ENCODE measurements at regions not wholly inside any gene's neighbourhood (a gene's known extent, or its start where the extent isn't known, plus 50 kb on each side); places are given as distances from the start of the nearest gene placed in this dataset.
A peak's percentile ranks its signal among the peaks of the same experiment; 100 is the strongest.

- Mint-ChIP-seq H3K27me3 (ENCODE audit: low read depth) (no peaks in the 10 kb centered on the region; the same call in 1 of the 2 replicates), H3K9me3 (peaks cover 35% of the 10 kb centered on the region), H3K27ac (no peak overlapping the region), H3K4me1 (peaks cover 25% of the 10 kb centered on the region), H3K4me3 (no peak overlapping the region), H3K36me3 (peaks cover 29% of the 10 kb centered on the region)
- ChIA-PET POLR2A (no interaction called here), CTCF (interaction anchor here (1.0 to 1.4 kb wide), 2 partner anchors 32 to 285 kb away, joined by 3 read pairs; no protein-coding TSS in a partner anchor)
- no peak for TF ChIP-seq CTCF (IDR thresholded peaks at IDR 0.05)
- TF ChIP-seq ZNF425 (CRISPR knock-in tag; conservative IDR thresholded peaks at IDR 0.05), result no peak
- no peak for TF ChIP-seq ZNF219 (CRISPR knock-in tag; IDR thresholded peaks at IDR 0.05; ENCODE audit: borderline replicate concordance)
- no peak for TF ChIP-seq E2F1 (CRISPR knock-in tag; IDR thresholded peaks at IDR 0.05)
- no peak for TF ChIP-seq TEAD1 (CRISPR knock-in tag; IDR thresholded peaks at IDR 0.05)
- TF ChIP-seq ELF4 (CRISPR knock-in tag; IDR thresholded peaks at IDR 0.05; ENCODE audit: low read depth), result no peak
- ATAC-seq (peak; percentile 25; the same call in 1 of the 2 replicates), DNase-seq (ENCODE audit: low spot score) (no peak)
Observed at GRCh38 chr5:171573451-171574225, 154.2 kb downstream of the FGF18 start.

- peaks cover 22% of the 10 kb centered on the region for H3K36me3 Mint-ChIP-seq
- DNase-seq (ENCODE audit: low spot score) (no peak), ATAC-seq (no peak)
- H3K4me1 Mint-ChIP-seq, result peaks cover 24% of the 10 kb centered on the region
- TF ChIP-seq NFE2L1 (CRISPR knock-in tag; IDR thresholded peaks at IDR 0.05) (no peak), ZNF317 (CRISPR knock-in tag; IDR thresholded peaks at IDR 0.05; ENCODE audit: borderline replicate concordance, low read depth) (no peak), FOXP1 (CRISPR knock-in tag; IDR thresholded peaks at IDR 0.05; ENCODE audit: borderline replicate concordance) (no peak), ELF4 (CRISPR knock-in tag; IDR thresholded peaks at IDR 0.05; ENCODE audit: low read depth) (no peak), SOX15 (CRISPR knock-in tag; IDR thresholded peaks at IDR 0.05) (no peak), NR2C2 (CRISPR knock-in tag; IDR thresholded peaks at IDR 0.05) (no peak), MLX (CRISPR knock-in tag; IDR thresholded peaks at IDR 0.05) (no peak), PRDM15 (CRISPR knock-in tag; IDR thresholded peaks at IDR 0.05) (no peak), KAT7 (CRISPR knock-in tag; IDR thresholded peaks at IDR 0.05; ENCODE audit: borderline replicate concordance) (no peak), FOXP4 (CRISPR knock-in tag; IDR thresholded peaks at IDR 0.05) (no peak), HMGXB4 (CRISPR knock-in tag; IDR thresholded peaks at IDR 0.05) (no peak), ZNF416 (CRISPR knock-in tag; IDR thresholded peaks at IDR 0.05) (no peak), HMGA2 (CRISPR knock-in tag; IDR thresholded peaks at IDR 0.05) (no peak)
- H3K9me3 Mint-ChIP-seq, result peaks cover 28% of the 10 kb centered on the region
- H3K27ac Mint-ChIP-seq, result no peak overlapping the region
- ChIA-PET POLR2A (no interaction called here), CTCF (interaction anchor here (1.0 kb wide), 1 partner anchor 32 kb away, joined by 3 read pairs; no protein-coding TSS in a partner anchor)
- no peak overlapping the region for H3K4me3 Mint-ChIP-seq
- H3K27me3 Mint-ChIP-seq (ENCODE audit: low read depth), result no peaks in the 10 kb centered on the region; the same call in 1 of the 2 replicates
Observed at GRCh38 chr5:171574376-171574775, 154.9 kb downstream of the FGF18 start.

Data from WTC11 (cell line).